DOHH2 (cell line): ENCODE measurements at regions not wholly inside any gene's neighbourhood (a gene's known extent, or its start where the extent isn't known, plus 50 kb on each side); places are given as distances from the start of the nearest gene placed in this dataset.

ENCODE experiments used
- H3F3A ChIP-seq: fragments of 200-600 bp; sonication (generic), shearing (Covaris generic); 2 replicates; pipeline ENCODE4 v1.6.0; 2016; ENCODE audit warnings: antibody characterized with exemption, mild to moderate bottlenecking; ENCODE audit not compliant: control insufficient read depth, insufficient read depth
- H3K27ac ChIP-seq: fragments of 200-600 bp; sonication (generic); 2 replicates; pipeline ENCODE4 v1.5.1; 2014; ENCODE audit warnings: low read depth, mild to moderate bottlenecking, low read length, moderate library complexity
- H3K27me3 ChIP-seq: fragments of 200-600 bp; sonication (generic); 2 replicates; pipeline ENCODE4 v1.6.1; 2014; ENCODE audit warnings: mild to moderate bottlenecking, low read length, mixed read lengths; ENCODE audit not compliant: control insufficient read depth
- H3K36me3 ChIP-seq: fragments of 200-600 bp; sonication (generic); 2 replicates; pipeline ENCODE4 v1.6.1; 2014; ENCODE audit warnings: mild to moderate bottlenecking, low read length, moderate library complexity, mixed read lengths; ENCODE audit not compliant: control insufficient read depth
- H3K4me1 ChIP-seq: fragments of 200-600 bp; sonication (generic); 2 replicates; pipeline ENCODE4 v1.6.1; 2014; ENCODE audit warnings: mild to moderate bottlenecking, low read length, mixed read lengths; ENCODE audit not compliant: control insufficient read depth
- H3K4me2 ChIP-seq: fragments of 200-600 bp; sonication (generic); 2 replicates; pipeline ENCODE4 v1.6.0; 2014; ENCODE audit warnings: mild to moderate bottlenecking, low read length, moderate library complexity
- H3K4me3 ChIP-seq: fragments of 200-600 bp; sonication (generic); 2 replicates; pipeline ENCODE4 v1.5.1; 2014; ENCODE audit warnings: mild to moderate bottlenecking, low read length, mixed read lengths
- H3K79me2 ChIP-seq: fragments of 200-600 bp; sonication (generic); 2 replicates; pipeline ENCODE4 v1.6.1; 2014; ENCODE audit warnings: mild to moderate bottlenecking, low read length, mixed read lengths; ENCODE audit not compliant: control insufficient read depth
- H3K9me2 ChIP-seq: fragments of 200-600 bp; sonication (generic); replicated peaks from 2 replicates; pipeline ENCODE4 v1.6.1; 2014; ENCODE audit warnings: mild to moderate bottlenecking, low read length, mixed read lengths; ENCODE audit not compliant: control insufficient read depth
- H3K9me3 ChIP-seq: fragments of 200-600 bp; sonication (generic); 2 replicates; pipeline ENCODE4 v1.6.1; 2014; ENCODE audit warnings: antibody characterized with exemption, low read length, mixed read lengths; ENCODE audit not compliant: control insufficient read depth, insufficient read depth
- H4K20me1 ChIP-seq: fragments of 200-600 bp; sonication (generic); 2 replicates; pipeline ENCODE4 v1.6.0; 2014; ENCODE audit warnings: low read depth, mild to moderate bottlenecking, antibody characterized with exemption, low read length, moderate library complexity; ENCODE audit not compliant: control insufficient read depth, insufficient read depth
- CTCF ChIP-seq: fragments of 200-600 bp; sonication (generic); IDR thresholded peaks from one replicate; pipeline ENCODE4 v1.5.1; 2014; ENCODE audit warnings: antibody characterized with exemption, mild to moderate bottlenecking, low read depth, low read length; ENCODE audit not compliant: poor library complexity, severe bottlenecking
- EZH2phosphoT487 ChIP-seq: fragments of 200-600 bp; sonication (generic); IDR thresholded peaks from 2 replicates; pipeline ENCODE4 v1.6.1; 2017; ENCODE audit warnings: borderline replicate concordance, mild to moderate bottlenecking, antibody characterized with exemption, low read length, moderate library complexity, mixed read lengths

- H3K4me3 ChIP-seq, result no peak overlapping the region
- no peaks in the 10 kb centered on the region for H3K9me3 ChIP-seq
- no peak for TF ChIP-seq CTCF
- H3K27ac ChIP-seq, result no peak overlapping the region
- H3K36me3 ChIP-seq, result no peaks in the 10 kb centered on the region
- no peaks in the 10 kb centered on the region for H3F3A ChIP-seq
- no peaks in the 10 kb centered on the region for H3K27me3 ChIP-seq
- H3K4me1 ChIP-seq, result no peaks in the 10 kb centered on the region
- H3K9me2 ChIP-seq, result no peaks in the 10 kb centered on the region
- H3K79me2 ChIP-seq, result no peaks in the 10 kb centered on the region
- H3K4me2 ChIP-seq, result no peak overlapping the region
- H4K20me1 ChIP-seq, result no peaks in the 10 kb centered on the region
These were observed 426.2 kb downstream of the BMP2 start for GRCh38 chr20:7193681-7194080.

GRCh38 chr20:7195704-7196103 lies 428.2 kb downstream of the BMP2 start:
- Histone ChIP-seq H3K4me1 (no peaks in the 10 kb centered on the region), H3K27ac (no peak overlapping the region), H3K4me3 (no peak overlapping the region), H4K20me1 (no peaks in the 10 kb centered on the region), H3K27me3 (no peaks in the 10 kb centered on the region), H3F3A (no peaks in the 10 kb centered on the region), H3K36me3 (no peaks in the 10 kb centered on the region), H3K79me2 (no peaks in the 10 kb centered on the region), H3K9me2 (no peaks in the 10 kb centered on the region), H3K4me2 (no peak overlapping the region), H3K9me3 (no peaks in the 10 kb centered on the region)
- TF ChIP-seq CTCF (no peak), EZH2phosphoT487 (no peak)

GRCh38 chr20:7196481-7196880 lies 429.0 kb downstream of the BMP2 start:
- no peak overlapping the region for H3K4me3 ChIP-seq
- H3F3A ChIP-seq, result no peaks in the 10 kb centered on the region
- H3K36me3 ChIP-seq, result no peaks in the 10 kb centered on the region
- H3K9me2 ChIP-seq, result no peaks in the 10 kb centered on the region
- H3K9me3 ChIP-seq, result no peaks in the 10 kb centered on the region
- no peaks in the 10 kb centered on the region for H3K27me3 ChIP-seq
- H3K79me2 ChIP-seq, result no peaks in the 10 kb centered on the region
- no peak overlapping the region for H3K4me2 ChIP-seq
- TF ChIP-seq CTCF, result no peak
- no peak for TF ChIP-seq EZH2phosphoT487
- no peaks in the 10 kb centered on the region for H3K4me1 ChIP-seq
- no peaks in the 10 kb centered on the region for H4K20me1 ChIP-seq
- H3K27ac ChIP-seq, result no peak overlapping the region

GRCh38 chr20:7199861-7200260 lies 432.4 kb downstream of the BMP2 start:
- Histone ChIP-seq H3K27ac (no peak overlapping the region), H3K36me3 (no peaks in the 10 kb centered on the region), H4K20me1 (no peaks in the 10 kb centered on the region), H3K4me3 (no peak overlapping the region), H3K4me1 (no peaks in the 10 kb centered on the region), H3K4me2 (no peak overlapping the region), H3F3A (no peaks in the 10 kb centered on the region), H3K9me3 (no peaks in the 10 kb centered on the region), H3K9me2 (no peaks in the 10 kb centered on the region), H3K27me3 (no peaks in the 10 kb centered on the region), H3K79me2 (no peaks in the 10 kb centered on the region)
- no peak for TF ChIP-seq CTCF
- no peak for TF ChIP-seq EZH2phosphoT487
